ENCODE measurements at regions not wholly inside any gene's neighbourhood (a gene's known extent, or its start where the extent isn't known, plus 50 kb on each side); places are given as distances from the start of the nearest gene placed in this dataset.

DNA sequence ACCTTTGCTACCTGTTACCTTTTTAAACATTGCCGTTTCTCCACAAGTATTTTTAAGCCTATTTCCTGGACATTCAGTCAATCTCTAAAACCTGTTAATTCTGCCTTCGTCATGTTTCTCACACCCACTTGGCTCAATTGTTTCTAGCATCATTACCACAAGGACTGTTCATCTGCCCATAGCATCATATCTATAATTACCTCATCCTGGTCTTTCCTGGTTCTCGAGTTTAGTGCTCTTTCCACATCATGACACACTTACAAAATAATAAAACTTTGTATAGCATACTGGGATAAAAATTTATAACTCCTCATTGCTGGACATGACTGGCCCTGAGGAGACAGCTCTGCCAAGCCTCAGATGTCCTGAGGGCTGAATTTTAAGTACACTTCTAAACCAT lies 104.8 kb downstream of the CYB561 start:
- DNase-seq (ENCODE audit: low spot score): no peak

DNA sequence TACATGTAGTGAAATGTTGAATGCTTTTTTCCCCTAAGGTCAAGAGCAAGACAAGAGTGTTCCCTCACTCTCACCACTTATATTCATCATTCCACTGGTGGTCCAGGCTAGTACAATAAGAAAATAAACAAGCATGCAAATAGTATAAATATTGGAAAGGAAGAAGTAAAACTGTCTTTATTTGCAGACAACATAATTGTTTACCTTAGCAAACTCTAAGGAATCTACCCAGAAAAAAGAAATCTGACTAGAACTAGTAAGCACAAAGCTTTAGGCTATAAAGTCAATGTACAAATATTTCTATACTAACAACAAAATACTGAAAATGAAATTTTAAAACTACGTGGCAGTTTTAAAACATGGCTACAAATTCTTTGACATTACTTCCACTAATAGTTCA lies 101.7 kb downstream of the CYB561 start:
- no peak for DNase-seq (ENCODE audit: low spot score)

DNA sequence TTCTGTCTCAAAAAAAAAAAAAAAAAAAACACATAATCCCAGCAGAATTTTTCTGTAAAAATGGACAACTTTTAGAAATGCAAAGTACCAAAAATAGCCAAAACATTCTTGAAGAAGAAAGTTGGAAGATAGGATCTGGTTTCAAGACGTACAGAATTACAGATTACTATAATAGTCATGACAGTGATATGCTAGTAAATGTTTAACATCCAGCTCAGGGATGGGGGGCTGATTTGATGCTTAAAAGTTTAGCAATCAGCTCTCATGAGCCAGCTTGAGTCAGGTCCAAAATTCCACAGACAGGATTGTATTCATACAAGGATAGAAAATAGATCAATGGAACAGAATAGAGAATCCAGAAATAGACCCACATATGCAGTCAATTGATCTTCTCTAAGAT lies 100.5 kb downstream of the CYB561 start:
- no peak for DNase-seq (ENCODE audit: low spot score)

DNA sequence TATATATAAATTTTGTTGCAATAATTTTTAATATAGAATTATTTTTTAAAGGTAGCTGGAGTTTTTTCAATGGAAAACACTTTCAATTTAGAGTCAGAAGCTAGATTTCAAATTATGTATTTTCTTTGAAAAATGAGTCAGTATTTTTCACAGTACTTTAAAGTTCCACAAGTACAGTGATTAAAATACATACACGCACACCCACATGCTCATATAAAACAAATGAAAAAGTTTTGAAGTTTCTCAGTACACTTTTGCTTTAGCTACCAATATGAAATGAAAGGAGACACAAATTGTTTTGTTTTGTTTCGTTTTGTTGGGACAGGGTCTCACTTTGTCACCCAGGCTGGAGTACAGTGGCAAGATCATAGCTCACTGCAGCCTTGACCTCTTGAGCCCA lies 98.6 kb downstream of the CYB561 start:
- no peak for DNase-seq (ENCODE audit: low spot score)

DNA sequence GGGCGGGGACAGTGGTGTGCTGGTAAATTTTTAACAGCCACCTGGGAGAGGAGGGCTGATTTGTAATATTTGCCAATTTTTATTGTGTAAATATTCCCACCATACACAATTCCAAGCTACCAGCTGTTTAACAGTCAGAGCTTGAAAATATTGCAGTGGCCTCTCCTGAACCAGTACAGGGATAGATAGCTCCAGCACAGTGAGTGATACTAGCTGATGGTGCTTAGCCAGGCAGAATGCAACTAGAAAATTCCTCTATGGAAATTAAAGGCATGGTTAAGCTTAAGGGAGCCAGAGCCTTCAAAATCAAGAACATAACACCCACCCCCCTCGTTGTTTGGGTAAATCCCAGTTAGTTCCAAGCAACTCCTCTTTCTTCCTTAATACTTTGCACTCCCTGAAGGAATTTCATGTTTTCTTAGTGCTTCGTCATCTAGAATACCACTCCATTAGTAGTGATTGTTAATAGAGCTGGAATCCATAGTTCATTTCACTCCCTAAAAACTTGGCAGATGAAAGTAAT lies 96.6 kb downstream of the CYB561 start:
- DNase-seq (ENCODE audit: low spot score): no peak

DNA sequence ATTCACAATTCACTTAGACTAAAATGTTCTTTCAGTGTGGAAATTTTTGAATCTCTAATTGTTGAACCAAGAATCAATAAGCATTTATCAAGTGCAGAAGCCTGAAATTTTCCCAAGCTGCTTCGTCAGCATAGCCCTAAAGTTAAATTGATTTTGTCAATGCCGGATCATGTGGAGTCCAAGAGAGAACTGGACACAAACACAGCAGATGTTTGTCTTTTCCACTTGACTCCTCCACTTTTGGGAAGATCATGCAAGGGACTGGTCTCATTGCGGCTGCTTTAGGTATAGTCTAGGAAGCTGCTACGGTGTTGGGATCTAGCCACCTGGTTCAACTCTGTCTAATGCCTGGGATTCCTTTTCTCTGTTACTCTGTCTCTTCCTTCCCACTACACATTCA lies 95.7 kb downstream of the CYB561 start:
- DNase-seq (ENCODE audit: low spot score): no peak

DNA sequence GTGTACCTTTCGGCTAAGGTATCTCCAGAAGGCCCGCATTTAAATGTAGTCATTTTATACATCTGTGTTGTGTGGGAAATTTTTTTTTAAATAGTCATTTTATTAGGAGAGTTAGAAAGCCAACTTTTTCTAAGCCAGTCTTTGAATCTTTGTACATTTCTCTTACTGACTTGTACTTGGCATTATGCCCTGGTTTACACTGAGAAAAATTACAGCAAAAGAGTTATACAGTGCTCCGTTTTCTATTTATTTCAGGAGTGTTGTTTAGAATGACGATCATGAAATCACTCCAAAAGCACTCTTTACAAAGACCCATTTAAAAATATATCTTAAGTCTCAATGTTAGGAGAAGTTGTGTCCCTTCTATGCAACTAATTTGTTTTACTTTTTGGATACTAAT lies 91.8 kb downstream of the CYB561 start:
- DNase-seq (ENCODE audit: low spot score): no peak

DNA sequence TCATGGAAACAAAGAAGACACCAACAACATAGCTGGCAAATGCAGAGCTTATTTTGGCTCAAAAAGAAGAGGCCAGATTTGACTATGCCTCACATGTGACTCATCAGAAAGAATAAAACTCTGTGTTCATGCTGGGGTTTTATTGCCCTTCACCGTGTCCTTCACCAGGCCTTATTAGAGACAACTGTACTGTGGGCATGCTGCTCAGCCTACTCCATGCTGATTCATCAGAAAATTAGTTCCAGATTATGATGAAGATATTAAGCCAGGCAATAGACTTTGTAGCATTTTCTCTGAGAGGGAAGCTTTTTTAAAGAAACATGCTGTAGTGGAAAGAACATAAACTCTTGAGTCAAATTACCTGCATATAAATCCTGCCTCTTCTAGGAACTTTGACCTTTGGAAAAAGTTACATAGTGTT lies 89.8 kb downstream of the CYB561 start:
- peak; percentile 92 for DNase-seq (ENCODE audit: low spot score)

DNA sequence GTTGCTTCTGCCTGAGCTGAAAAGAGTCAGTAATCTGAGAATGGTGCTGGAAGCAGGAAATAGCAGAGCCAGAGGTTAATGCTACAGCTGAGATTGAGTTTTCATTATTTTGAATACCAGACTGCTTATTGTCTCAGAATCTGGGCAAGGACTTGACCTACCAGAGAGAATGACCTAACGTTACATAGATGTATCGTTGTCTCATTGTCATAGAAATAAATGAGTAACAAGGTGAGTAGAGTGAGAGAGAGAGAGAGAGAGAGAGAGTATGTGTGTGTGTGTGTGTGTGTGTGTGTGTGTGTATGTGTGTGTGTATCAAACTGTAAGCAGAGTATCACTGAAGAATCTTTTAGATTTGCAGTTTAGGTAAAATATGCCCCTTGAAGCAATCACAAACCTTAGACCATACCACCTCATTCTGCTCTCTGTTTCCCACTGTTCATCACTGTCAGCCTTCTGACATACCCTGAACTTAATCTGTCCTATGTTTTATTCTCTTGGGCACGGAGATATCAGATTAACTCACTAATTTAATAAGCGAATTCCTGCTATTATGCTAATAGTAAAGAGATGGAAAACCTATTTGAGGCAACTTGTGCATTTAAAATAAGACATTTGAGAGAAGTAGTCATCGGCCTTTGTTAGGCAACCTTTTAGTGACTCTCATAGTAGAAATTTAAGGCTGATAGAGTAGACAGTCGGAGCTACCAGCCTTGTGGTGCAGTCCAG lies 87.8 kb downstream of the CYB561 start:
- peak; percentile 85 for DNase-seq (ENCODE audit: low spot score)

DNA sequence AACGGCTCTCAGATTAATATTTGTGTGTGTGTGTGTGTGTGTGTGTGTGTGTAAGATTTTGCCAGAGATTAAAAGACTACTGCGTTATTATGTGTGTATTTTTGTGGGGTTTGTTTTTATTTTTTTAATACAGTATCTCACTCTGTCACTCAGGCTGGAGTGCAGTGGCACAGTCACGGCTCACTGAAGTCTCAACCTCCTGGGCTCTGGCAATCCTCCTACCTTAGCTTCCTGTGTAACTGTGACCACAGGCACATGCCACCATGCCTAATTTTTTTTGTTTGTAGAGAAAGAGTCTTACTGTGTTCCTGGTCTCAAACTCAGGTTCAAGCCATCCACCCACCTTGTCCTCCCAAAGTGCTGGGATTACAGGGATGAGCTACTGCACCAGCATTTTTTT lies 87.2 kb downstream of the CYB561 start:
- DNase-seq (ENCODE audit: low spot score): no peak

DNA sequence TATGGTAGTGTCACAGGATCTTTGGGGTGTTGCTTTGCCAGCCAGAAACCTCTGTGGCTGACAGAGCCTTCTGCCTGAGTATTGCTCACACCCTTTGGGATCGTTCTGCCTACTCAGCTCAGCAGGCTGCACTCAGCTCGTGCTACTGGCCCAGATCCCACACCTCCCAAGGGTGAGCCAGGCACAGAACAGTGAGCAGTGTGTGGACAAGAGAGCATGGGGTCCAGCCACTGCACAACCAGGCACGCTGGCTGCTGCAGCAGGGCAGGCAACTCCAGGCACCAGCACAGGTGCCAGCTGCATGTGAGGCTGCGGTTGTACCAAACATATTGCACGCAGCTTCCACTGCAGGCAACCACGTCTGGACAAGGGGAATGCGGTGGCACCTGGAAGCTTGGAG lies 84.9 kb downstream of the CYB561 start:
- DNase-seq (ENCODE audit: low spot score): no peak

DNA sequence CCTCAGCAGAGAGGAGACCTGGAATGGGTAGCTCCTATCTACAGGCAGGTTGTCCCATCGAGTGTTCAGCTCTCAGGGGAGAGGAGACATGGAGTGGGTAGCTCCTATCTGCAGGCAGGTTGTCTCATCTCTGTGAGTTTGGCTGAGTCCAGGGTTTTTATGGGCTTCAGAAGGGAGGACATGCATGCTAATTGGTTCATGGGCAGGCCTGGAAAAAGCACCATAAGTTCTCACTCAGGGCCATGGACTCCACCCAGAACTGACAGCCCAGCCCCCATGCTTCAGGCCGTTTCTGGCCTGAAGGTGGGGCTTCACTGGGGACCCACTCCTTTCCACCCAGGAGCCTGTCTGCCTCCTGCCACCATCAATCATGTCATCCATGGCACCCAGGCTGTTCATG lies 84.0 kb downstream of the CYB561 start:
- no peak for DNase-seq (ENCODE audit: low spot score)

DNA sequence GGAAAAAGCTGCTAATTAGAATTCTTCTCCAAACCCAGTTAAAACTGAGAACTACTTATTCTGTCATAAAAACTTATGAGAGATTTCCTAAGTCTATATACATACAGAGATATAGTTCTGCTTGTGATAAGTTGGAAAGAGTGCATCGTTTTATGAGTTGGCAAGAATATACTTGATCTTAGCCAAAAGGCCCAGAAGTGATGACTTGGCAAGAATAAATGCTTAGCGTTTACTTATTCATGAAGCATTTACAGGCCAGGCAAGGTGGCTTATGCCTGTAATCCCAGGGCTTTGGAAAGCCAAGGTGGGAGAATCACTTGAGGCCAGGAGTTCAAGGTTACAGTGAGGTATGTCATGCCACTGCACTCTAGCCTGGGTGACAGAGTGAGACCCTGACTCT lies 81.7 kb downstream of the CYB561 start:
- no peak for DNase-seq (ENCODE audit: low spot score)

DNA sequence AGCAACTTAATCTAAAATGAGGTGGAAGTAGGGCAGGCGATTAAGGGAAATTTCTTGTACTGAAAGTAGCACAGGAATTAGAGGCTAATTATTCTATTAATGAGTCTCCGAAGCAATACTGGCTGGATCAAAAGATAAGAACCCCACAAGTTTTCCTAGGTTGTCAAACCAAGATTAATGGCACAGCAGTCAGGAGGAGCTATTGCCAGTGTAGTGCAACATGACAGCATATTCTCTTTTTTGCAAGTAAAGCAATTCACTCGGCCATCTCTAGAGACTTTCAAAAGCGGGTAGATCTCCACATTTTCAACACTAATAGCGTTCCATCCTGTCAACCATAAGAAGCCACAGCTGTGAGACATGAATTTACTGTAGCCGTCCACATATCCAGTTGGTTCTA lies 81.2 kb downstream of the CYB561 start:
- no peak for DNase-seq (ENCODE audit: low spot score)

DNA sequence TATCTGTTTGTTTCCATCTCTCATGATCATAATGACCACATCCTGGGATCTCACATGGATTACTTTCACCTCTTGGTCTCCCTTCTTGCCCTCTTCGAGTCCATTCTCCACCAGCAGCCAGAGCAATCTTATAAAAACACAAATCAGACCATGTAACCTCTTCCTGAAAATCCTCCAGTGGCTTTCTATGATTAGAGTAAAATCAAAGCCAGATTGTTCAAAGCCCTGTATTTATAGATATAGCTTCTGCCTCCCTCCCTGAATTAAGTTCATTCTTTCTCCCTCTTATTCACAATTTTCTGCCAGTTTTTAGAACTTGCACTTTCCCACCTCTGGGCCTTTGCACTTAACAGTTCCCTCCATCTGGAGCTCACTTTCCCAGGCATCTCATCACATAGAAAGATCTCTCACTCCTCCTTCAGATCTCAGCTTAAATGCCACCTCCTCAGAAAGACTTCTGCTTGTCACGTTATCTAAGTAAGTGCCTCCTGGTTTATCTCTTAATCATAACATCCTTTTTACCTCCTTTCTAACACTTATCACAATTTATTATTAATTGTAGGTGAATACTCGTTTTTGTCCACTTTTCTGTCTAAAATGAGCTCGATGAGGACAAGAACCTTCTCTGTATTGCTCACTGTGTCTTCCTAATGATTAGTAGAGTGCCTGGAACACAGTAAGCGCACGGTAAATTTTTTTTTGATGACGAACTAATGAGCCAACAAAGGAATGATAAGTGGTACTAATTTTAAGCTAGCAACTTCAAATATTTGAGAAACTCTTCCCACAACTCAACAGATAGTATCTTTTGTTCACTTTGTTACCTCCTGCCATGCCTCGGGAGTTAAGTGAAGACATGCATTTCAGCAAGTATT lies 80.5 kb downstream of the CYB561 start:
- DNase-seq (ENCODE audit: low spot score): no peak

DNA sequence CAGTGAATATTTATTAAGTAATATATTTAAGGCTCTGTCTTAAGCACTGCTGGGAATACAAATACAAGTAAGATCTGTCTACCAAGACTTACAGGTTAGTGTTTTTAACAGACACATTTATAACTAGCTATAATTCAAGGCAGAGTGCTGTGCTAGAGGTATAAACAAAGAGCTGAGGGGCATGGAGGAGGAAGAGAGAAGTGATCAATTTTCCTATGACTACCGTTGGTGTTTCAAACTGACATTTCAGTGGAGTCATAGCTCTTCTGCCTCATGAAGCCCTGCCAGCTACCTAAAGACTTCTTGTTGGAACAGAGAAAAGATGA lies 79.9 kb downstream of the CYB561 start:
- no peak for DNase-seq (ENCODE audit: low spot score)

DNA sequence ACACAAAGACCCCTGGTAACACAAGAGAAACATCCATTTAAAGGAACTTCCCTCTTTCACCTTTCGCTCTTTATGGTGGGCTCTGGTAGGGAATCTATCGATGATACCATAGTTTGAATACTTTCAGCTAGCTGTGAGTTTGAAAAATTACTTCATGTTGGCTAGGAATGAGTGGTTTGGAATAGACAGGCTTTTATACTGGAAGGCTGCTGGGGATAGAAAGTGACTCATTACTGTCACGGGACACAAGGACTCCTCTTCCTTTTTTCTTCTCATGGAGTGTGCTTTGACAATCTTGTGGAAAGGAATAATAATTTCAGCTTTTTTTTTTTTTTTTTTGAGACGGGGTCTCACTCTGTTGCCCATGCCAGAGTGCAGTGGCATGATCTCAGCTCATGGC lies 76.9 kb downstream of the CYB561 start:
- DNase-seq (ENCODE audit: low spot score): peak; percentile 76

DNA sequence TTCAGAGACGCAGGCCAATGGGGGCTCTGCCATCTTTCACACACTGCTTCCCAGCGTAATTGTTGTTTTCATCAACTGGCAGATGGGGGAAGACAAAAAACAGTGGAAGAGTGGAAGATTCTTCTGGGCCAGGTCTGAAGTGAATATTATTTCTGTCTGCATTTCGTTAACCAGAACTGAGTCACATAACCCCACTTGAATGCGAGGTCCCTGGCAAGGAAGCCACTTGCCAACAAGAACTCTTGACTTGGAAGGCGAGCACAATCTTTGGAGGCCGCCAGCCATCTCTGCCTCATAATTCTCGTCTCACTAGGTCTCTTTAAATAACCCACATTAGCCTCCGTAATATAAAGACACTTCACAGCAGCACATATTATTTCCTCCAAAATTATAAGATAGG lies 75.4 kb downstream of the CYB561 start:
- no peak for DNase-seq (ENCODE audit: low spot score)

DNA sequence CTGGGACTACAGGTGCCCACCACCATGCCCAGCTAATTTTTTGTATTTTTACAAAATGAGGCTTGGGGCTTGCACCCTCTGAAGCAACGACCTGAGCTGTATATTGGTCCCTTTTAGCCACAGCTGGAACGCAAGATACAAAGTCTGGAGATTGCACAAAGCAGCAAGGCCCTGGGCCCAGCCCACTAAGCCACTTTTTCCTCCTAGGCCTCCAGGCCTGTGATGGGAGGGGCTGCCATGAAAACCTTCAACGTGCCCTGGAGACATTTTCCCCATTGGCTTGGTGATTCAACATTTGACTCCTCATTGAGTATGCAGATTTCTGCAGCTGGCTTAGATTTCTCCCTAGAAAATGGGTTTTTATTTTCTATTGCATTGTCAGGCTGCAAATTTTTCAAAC lies 69.2 kb downstream of the CYB561 start:
- DNase-seq (ENCODE audit: low spot score): no peak

DNA sequence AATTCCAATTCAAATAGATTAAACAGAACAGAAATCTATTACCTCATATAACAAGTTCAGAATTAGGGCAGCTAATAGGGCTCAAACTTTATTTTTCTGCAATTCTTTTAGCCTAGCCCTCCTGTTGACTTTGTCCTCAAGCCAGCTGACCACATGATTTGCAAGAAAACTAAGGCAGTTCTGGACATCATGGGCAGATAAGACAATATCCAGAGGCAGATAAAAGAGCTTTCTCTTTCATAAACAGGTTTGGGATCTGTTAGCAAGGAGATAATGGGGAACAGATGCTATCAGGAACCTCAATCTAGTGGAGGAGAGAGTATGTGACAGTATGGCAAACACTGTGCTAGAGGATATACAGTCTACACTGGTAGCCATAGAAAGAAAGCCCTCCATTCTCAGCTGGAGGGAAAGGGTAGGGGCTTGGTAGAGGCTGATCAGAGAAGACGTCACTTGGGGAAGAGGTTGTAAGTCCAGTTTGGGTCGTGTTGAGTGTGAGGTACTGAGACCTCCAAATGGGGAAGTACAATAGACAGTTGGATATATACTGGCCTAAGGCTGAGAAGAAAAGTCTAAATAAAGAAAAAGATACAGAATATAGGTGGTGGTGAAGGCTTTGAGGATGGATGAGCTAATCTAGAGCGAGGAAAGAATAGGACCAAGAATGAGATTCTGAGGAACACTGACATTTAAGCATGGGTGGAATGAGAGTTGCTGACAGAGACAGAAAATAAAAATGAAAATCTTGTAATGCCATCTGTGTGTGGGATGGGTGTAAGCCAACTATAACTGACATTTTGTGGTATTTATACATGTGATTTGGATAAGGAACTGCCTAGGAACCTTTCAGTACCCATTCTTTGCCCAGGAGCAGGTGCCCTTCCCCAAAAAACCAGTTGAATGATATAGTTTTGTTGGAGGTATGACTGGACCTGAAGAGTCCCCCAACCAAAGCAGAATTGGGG lies 67.4 kb downstream of the CYB561 start:
- DNase-seq (ENCODE audit: low spot score): no peak

DNA sequence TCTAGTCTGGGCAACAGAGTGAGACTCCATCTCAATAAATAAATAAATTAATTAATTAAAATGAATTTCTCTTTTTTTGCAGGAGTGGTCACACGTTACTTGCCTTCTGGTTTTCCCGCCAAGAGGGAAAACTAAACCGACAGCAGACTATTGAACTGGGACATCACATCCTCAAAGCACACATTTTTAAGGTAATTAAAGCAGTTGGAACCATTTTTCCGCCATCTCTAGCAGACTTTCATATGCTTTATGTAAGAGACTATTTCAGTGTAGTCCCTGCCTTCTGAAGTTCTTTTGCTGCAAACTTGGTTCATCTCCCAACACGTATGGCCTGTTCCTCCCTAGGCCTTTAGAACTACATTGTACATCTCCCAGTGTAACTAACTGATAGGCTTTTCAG lies 66.5 kb downstream of the CYB561 start:
- DNase-seq (ENCODE audit: low spot score): no peak

DNA sequence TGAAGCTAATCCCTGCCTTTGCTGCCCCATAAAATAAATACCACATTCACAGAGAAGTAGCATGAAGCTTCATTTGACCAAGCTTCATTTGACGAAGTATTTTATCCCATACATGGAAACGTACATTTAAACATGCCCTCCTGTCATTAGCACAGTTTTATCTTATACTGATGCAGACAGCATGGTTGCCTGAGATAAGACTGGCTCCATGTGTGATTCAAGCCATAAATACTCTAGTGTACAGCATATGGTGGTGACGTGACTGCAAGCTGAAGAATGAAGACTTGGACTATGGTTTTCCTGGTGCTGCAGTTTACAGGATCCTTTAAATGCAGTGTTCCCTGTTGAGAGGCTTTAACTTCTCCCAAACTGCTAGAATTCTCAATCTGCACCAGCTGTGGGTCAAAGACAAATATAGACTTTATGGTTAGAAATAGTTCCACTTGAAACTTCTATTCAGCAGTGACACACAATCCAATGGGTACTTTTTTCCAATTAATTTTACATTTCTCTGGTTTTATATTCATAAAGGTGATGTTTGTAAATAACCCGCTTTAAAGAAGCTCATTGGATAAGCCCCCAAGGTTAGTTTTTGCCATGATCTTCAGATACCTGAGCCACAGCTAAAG lies 64.9 kb downstream of the CYB561 start:
- peak; percentile 39 for DNase-seq (ENCODE audit: low spot score)

Data from AG08395 (cell line).